Prostate gland (tissue), 2 donors: ENCODE measurements at regions not wholly inside any gene's neighbourhood (a gene's known extent, or its start where the extent isn't known, plus 50 kb on each side); places are given as distances from the start of the nearest gene placed in this dataset.

Experiments used
- POLR2A ChIP-seq: fragments of 450-650 bp; IDR thresholded peaks from one replicate; pipeline ENCODE4 v1.6.1; 2016; ENCODE audit warnings: antibody characterized with exemption, mild to moderate bottlenecking
- POLR2AphosphoS5 ChIP-seq: sonication (generic); formaldehyde crosslinking; IDR thresholded peaks from one replicate; pipeline ENCODE4 v1.6.1; 2017; ENCODE audit warnings: antibody characterized with exemption
- TF ChIP-seq, protein P1 (sequence below), 4 experiments: fragments of 200-600 bp in 2 of 4; fragments of 450-650 bp in 2 of 4; sonication (generic) in 2 of 4; IDR thresholded peaks; 1 replicate in 3 of 4; 2 replicates in 1 of 4; pipeline ENCODE4 v1.5.1; 2016 to 2019; ENCODE audit warnings: antibody characterized with exemption in 4 of 4, mild to moderate bottlenecking in 2 of 4, moderate library complexity in 2 of 4

DNA sequence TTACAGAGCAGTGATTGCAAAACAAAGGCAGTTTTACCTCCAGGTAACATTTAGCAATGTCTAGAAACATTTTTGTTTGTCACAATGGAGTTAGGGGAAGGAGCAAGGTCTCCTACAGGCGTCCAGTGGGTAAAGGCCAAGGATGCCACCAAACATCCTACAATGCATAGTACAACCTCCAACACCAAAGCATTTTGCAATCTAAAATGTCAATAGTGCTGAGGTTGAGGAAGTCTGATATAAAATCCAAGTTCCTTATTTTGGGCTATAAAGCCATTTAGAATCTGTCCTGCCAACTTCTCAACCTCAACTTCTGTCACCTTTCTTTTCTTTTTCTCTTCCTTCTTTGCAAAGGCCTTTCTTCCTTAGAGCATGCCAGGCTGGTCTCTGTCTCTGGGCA is 111.2 kb downstream of the FASLG start:
- no peak for TF ChIP-seq POLR2A
- TF ChIP-seq, protein P1, sequence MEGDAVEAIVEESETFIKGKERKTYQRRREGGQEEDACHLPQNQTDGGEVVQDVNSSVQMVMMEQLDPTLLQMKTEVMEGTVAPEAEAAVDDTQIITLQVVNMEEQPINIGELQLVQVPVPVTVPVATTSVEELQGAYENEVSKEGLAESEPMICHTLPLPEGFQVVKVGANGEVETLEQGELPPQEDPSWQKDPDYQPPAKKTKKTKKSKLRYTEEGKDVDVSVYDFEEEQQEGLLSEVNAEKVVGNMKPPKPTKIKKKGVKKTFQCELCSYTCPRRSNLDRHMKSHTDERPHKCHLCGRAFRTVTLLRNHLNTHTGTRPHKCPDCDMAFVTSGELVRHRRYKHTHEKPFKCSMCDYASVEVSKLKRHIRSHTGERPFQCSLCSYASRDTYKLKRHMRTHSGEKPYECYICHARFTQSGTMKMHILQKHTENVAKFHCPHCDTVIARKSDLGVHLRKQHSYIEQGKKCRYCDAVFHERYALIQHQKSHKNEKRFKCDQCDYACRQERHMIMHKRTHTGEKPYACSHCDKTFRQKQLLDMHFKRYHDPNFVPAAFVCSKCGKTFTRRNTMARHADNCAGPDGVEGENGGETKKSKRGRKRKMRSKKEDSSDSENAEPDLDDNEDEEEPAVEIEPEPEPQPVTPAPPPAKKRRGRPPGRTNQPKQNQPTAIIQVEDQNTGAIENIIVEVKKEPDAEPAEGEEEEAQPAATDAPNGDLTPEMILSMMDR (IDR thresholded peaks at IDR 0.05), result no peak
- TF ChIP-seq POLR2AphosphoS5, result no peak
